ENCODE measurements at regions not wholly inside any gene's neighbourhood (a gene's known extent, or its start where the extent isn't known, plus 50 kb on each side); places are given as distances from the start of the nearest gene placed in this dataset.

- DNase-seq, result peak; percentile 45
Measured at GRCh38 chr6:11356404-11357155, 124.1 kb upstream of the NEDD9 start.

- DNase-seq, result peak; percentile 89
Measured at GRCh38 chr6:11353921-11354389, 121.5 kb upstream of the NEDD9 start.

- DNase-seq, result no peak
Measured at GRCh38 chr6:11350294-11350693, 117.8 kb upstream of the NEDD9 start.

- DNase-seq, result no peak
Measured at GRCh38 chr6:11349880-11350279, 117.4 kb upstream of the NEDD9 start.

GRCh38 chr6:11346516-11346915, 114.0 kb upstream of the NEDD9 start:
- no peak for DNase-seq

- no peak for DNase-seq
Measured at GRCh38 chr6:11345536-11345935, 113.1 kb upstream of the NEDD9 start.

- no peak for DNase-seq
Measured at GRCh38 chr6:11343963-11344723, 111.7 kb upstream of the NEDD9 start.

GRCh38 chr6:11341867-11342266, 109.4 kb upstream of the NEDD9 start:
- DNase-seq, result no peak

- DNase-seq, result no peak
Measured at GRCh38 chr6:11341303-11341702, 108.8 kb upstream of the NEDD9 start.

- DNase-seq, result no peak
Measured at GRCh38 chr6:11339380-11339779, 106.9 kb upstream of the NEDD9 start.

GRCh38 chr6:11337306-11337705, 104.8 kb upstream of the NEDD9 start:
- no peak for DNase-seq

GRCh38 chr6:11335826-11336225, 103.4 kb upstream of the NEDD9 start:
- no peak for DNase-seq

- DNase-seq, result no peak
Measured at GRCh38 chr6:11333132-11333849, 100.8 kb upstream of the NEDD9 start.

- DNase-seq, result no peak
Measured at GRCh38 chr6:11332463-11332862, 100.0 kb upstream of the NEDD9 start.

GRCh38 chr6:11331111-11331510, 98.6 kb upstream of the NEDD9 start:
- no peak for DNase-seq

- no peak for DNase-seq
Measured at GRCh38 chr6:11330413-11330760, 97.9 kb upstream of the NEDD9 start.

GRCh38 chr6:11329726-11330412, 97.4 kb upstream of the NEDD9 start:
- no peak for DNase-seq

GRCh38 chr6:11328613-11329247, 96.3 kb upstream of the NEDD9 start:
- peak; percentile 77 for DNase-seq

GRCh38 chr6:11327961-11328360, 95.5 kb upstream of the NEDD9 start:
- DNase-seq, result no peak

GRCh38 chr6:11326116-11326515, 93.6 kb upstream of the NEDD9 start:
- peak; percentile 12 for DNase-seq

- DNase-seq, result peak; percentile 12
Measured at GRCh38 chr6:11324453-11325015, 92.1 kb upstream of the NEDD9 start.

Measured in fibroblast of skin of back (primary cell).